ENCODE measurements at regions not wholly inside any gene's neighbourhood (a gene's known extent, or its start where the extent isn't known, plus 50 kb on each side); places are given as distances from the start of the nearest gene placed in this dataset.

- no peak for TF ChIP-seq MAFK (IDR thresholded peaks at IDR 0.05; ENCODE audit: low read depth, low read length)
- no peak for TF ChIP-seq CTCF (conservative IDR thresholded peaks at IDR 0.05; ENCODE audit: low read depth, low read length)
- TF ChIP-seq RFX5 (IDR thresholded peaks at IDR 0.05; ENCODE audit: low read depth, low read length) = no peak
- no peak for TF ChIP-seq BHLHE40 (IDR thresholded peaks at IDR 0.05; ENCODE audit: low read depth, low read length)
- TF ChIP-seq CEBPB (IDR thresholded peaks at IDR 0.05; ENCODE audit: low read depth, low read length) = no peak
- no peak for TF ChIP-seq POLR2A (IDR thresholded peaks at IDR 0.05; ENCODE audit: low read depth, low read length)
- no peak for TF ChIP-seq RCOR1 (IDR thresholded peaks at IDR 0.05; ENCODE audit: insufficient replicate concordance, low read length)
Measured at GRCh38 chr14:97838986-97839385, 1041.8 kb downstream of the VRK1 start.

Measured in IMR-90 (cell line).